ENCODE measurements at regions not wholly inside any gene's neighbourhood (a gene's known extent, or its start where the extent isn't known, plus 50 kb on each side); places are given as distances from the start of the nearest gene placed in this dataset.
"Not testable (repeated sequence)": the region's sequence is repeated elsewhere in the genome, so short reads cannot be mapped to it uniquely, and the experiment has no call there.

DNA sequence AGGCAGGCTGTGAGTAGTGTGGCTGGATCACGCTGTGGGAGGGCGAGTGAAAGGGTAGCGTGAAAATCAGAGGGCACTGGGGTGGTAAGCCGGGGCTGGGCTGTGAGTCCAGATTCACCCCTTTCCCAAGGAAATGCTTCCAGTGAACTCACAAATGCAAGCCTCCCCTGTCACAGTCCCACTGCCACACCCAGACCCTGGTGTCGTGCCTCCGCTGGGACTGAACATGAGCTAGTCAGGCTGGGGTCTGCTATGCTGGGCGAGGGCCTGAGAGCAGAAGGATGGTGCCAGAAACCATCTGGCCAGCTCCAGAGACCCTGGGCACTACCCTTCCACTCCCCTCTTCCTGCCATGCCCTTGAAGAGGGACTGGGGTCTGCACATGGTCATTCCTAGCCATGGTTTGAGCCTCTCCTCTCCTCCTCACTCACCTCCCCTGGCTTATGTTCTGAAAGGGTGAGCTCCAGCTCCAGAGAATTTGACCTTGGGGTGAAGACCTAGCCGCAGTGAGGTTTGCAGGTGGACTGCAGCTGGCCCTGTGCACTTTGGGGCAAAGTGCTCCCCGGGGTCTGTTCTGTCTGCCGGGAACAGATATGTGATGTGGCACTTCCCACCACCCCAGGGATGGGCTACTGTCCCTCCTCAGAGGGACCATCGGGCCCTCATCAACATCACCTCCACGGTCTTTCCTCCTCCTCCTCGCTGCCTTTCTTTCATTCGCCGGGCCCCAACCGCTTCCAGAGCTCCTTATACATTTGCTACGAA, 365.6 kb downstream of the RPS6KC1 start:
- no peaks in the 10 kb centered on the region for H3K9me3 Mint-ChIP-seq (ENCODE audit: low read depth)
- no peak overlapping the region for H3K27ac Mint-ChIP-seq
- DNase-seq (no peak), ATAC-seq (no peak)
- CTCF ChIA-PET = no interaction called here
- H3K4me3 Mint-ChIP-seq = no peak overlapping the region
- H3K4me1 Mint-ChIP-seq = no peaks in the 10 kb centered on the region
- no peaks in the 10 kb centered on the region for H3K36me3 Mint-ChIP-seq
- no peaks in the 10 kb centered on the region for H3K27me3 Mint-ChIP-seq

- CTCF ChIA-PET = no interaction called here
- H3K4me1 Mint-ChIP-seq = no peaks in the 10 kb centered on the region
- H3K27ac Mint-ChIP-seq = no peak overlapping the region
- no peaks in the 10 kb centered on the region for H3K36me3 Mint-ChIP-seq
- no peak overlapping the region for H3K4me3 Mint-ChIP-seq
- H3K9me3 Mint-ChIP-seq (ENCODE audit: low read depth) = no peaks in the 10 kb centered on the region
- no peaks in the 10 kb centered on the region for H3K27me3 Mint-ChIP-seq
- no peak for DNase-seq
- ATAC-seq = no peak
Measured at GRCh38 chr1:213417225-213417820, 366.3 kb downstream of the RPS6KC1 start.

DNA sequence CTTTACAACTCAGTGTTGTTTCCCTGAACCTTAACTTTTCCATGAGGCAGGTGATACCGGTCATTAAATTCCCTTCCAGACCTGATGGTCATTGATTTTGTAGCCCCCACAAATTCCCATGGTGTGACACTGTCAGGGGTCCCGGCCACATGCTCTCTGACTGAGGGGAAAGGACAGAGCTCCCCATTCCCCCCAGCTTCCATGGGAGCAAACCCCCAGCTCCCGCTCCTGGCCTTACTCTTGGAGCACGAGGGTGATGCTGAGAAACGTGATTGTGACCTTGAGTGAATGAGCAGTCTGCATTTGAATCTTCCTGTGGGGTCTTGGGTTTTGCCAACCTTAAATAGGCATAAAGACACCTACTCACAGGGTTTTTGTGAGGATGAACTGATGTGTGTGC, 366.8 kb downstream of the RPS6KC1 start:
- Mint-ChIP-seq H3K4me1 (no peaks in the 10 kb centered on the region), H3K27me3 (no peaks in the 10 kb centered on the region), H3K9me3 (ENCODE audit: low read depth) (no peaks in the 10 kb centered on the region), H3K36me3 (no peaks in the 10 kb centered on the region), H3K27ac (no peak overlapping the region), H3K4me3 (no peak overlapping the region)
- no peak for ATAC-seq
- DNase-seq = no peak
- CTCF ChIA-PET = no interaction called here

GRCh38 chr1:213418268-213419071, 367.4 kb downstream of the RPS6KC1 start:
- H3K4me3 Mint-ChIP-seq = no peak overlapping the region
- CTCF ChIA-PET = no interaction called here
- DNase-seq (no peak), ATAC-seq (no peak)
- H3K27ac Mint-ChIP-seq = no peak overlapping the region
- no peaks in the 10 kb centered on the region for H3K4me1 Mint-ChIP-seq
- H3K36me3 Mint-ChIP-seq = no peaks in the 10 kb centered on the region
- no peaks in the 10 kb centered on the region for H3K9me3 Mint-ChIP-seq (ENCODE audit: low read depth)
- H3K27me3 Mint-ChIP-seq = no peaks in the 10 kb centered on the region

DNA sequence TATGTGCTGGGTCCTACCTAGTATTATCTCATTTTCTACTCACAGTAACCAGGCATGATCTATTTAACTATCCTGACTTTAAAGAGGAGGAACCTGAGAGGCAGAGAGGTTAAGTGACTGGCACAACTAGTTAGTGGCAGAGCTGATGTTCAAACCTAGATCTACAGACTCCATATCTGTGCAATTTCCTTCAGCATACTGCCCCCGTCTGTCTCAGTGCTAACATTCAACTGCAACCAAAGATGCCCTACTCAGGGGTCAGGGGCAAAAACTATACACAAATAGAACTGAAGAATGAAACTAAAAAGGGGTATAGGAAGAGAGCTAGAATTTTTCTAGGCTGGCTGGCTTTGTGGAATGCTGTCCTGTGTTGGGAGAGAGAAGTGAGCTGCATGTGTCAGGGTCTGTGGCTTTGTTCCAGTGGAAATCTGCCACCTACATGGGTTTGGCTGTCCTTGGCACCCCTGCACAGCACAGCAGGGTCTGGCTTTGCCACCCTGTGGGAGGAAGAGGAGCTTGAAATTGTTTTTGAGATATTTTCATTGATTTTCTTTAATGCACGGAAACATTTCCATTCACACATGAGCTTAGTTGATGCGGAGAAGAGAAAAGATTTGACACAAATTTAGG, 368.5 kb downstream of the RPS6KC1 start:
- no peak for DNase-seq
- CTCF ChIA-PET = no interaction called here
- no peaks in the 10 kb centered on the region for H3K27me3 Mint-ChIP-seq
- H3K9me3 Mint-ChIP-seq (ENCODE audit: low read depth) = no peaks in the 10 kb centered on the region
- H3K27ac Mint-ChIP-seq = no peak overlapping the region
- no peak overlapping the region for H3K4me3 Mint-ChIP-seq
- ATAC-seq = no peak
- H3K4me1 Mint-ChIP-seq = no peaks in the 10 kb centered on the region
- no peaks in the 10 kb centered on the region for H3K36me3 Mint-ChIP-seq

DNA sequence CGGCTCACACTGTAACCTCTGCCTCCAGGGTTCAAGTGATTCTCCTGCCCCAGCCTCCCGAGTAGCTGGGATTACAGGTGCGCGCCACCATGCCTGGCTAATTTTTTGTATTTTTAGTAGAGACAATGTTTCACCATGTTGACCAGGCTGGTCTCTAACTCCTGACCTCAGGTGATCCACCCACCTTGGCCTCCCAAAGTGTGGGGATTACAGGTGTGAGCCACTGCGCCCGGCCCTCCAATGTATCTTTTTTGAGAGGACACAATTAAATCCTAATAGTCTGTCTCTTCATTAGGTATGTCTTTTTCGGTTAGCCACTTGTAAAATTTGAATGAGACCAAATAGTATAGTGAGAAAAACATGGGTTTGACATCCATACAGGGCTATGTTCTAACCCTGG, 370.1 kb downstream of the RPS6KC1 start:
- DNase-seq; H3K4me1 Mint-ChIP-seq; ATAC-seq; H3K9me3 Mint-ChIP-seq (ENCODE audit: low read depth); H3K36me3 Mint-ChIP-seq; CTCF ChIA-PET; H3K27ac Mint-ChIP-seq; H3K4me3 Mint-ChIP-seq; H3K27me3 Mint-ChIP-seq: not testable (repeated sequence)

DNA sequence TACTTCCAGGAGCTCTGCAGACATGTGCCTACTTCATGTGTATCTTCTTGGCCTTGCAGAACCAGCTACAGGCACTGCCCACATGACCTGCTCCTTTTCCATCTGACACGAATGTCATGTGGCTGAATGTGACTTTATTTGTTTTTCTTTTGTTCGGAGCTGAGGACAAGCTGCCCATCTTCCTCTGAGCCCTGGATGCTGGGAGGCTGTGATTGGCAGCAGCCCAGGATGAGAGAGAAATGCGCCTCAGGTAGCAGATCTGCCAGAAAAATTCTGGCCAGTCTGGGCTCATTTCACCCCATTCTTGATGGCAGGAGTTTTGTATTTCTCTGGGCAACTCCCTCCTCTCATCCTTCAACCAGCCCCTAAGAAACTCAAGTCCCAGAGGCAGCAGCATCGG, 372.0 kb downstream of the RPS6KC1 start:
- no peak overlapping the region for H3K4me3 Mint-ChIP-seq
- CTCF ChIA-PET = no interaction called here
- ATAC-seq = no peak
- no peaks in the 10 kb centered on the region for H3K9me3 Mint-ChIP-seq (ENCODE audit: low read depth)
- H3K27me3 Mint-ChIP-seq = no peaks in the 10 kb centered on the region
- H3K36me3 Mint-ChIP-seq = no peaks in the 10 kb centered on the region
- no peak for DNase-seq
- H3K27ac Mint-ChIP-seq = no peak overlapping the region
- no peaks in the 10 kb centered on the region for H3K4me1 Mint-ChIP-seq

GRCh38 chr1:213423605-213424004, 372.6 kb downstream of the RPS6KC1 start:
- CTCF ChIA-PET = no interaction called here
- no peaks in the 10 kb centered on the region for H3K27me3 Mint-ChIP-seq

DNA sequence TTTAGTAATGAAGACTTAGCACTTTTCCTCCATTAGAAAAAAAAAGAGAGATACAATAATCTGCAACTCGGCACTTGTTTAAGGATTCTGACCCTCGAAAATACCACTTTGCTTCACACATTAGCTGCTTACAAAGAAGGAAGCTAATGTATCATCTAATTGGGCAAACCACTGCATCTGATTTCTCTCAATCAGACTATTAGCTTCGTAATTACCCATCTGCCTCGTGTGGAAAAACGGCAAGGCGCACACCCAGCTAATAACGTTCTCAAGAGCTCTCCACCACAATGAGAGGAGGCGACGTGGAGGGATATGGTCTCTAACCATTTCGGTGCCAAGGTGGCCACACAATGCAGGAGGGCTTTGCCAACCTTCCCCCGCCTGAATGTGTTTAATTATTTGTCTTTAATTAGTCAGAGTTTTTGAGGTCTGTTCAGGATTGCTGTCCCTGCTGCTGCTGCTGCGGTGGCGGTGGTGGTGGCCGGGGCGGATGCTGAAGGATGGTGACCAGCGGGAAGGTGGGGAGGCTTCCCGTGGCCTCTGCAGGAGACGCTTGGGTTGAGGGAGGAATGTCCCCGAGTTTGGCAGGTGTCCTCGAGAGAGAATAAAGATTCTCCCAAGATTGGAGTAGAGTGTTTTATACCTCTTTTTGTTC, 374.5 kb downstream of the RPS6KC1 start:
- H3K4me1 Mint-ChIP-seq = no peaks in the 10 kb centered on the region
- DNase-seq (no peak), ATAC-seq (no peak)
- H3K9me3 Mint-ChIP-seq (ENCODE audit: low read depth) = no peaks in the 10 kb centered on the region
- no peak overlapping the region for H3K27ac Mint-ChIP-seq
- H3K4me3 Mint-ChIP-seq = no peak overlapping the region
- no peaks in the 10 kb centered on the region for H3K36me3 Mint-ChIP-seq
- CTCF ChIA-PET = no interaction called here
- peaks cover 2% of the 10 kb centered on the region for H3K27me3 Mint-ChIP-seq

More at GRCh38 chr1:213423605-213424004, 372.6 kb downstream of the RPS6KC1 start:
- no peak overlapping the region for H3K4me3 Mint-ChIP-seq
- DNase-seq (no peak), ATAC-seq (no peak)
- no peak overlapping the region for H3K27ac Mint-ChIP-seq
- no peaks in the 10 kb centered on the region for H3K9me3 Mint-ChIP-seq (ENCODE audit: low read depth)
- no peaks in the 10 kb centered on the region for H3K4me1 Mint-ChIP-seq
- H3K36me3 Mint-ChIP-seq = no peaks in the 10 kb centered on the region

DNA sequence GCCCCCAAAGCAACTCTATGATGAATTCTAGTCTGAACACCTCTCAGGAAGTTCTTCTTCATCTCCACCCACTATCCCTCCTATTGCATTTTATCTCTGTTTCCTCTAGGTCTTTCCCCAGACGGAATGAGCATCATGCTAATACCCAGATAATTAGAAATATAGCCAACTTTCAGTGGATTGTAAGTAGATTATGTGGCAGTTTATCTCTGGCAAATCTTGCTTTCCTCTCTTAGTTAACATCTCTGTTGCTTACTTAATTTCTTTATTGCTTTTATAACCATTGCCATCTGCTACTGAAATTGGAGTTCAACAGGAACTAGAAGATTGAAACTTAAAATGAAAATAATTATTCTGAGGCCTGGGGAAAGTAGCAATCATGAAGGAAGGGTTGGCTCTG, 378.6 kb downstream of the RPS6KC1 start:
- no peaks in the 10 kb centered on the region for H3K4me1 Mint-ChIP-seq
- CTCF ChIA-PET = no interaction called here
- DNase-seq (no peak), ATAC-seq (no peak)
- H3K27ac Mint-ChIP-seq = no peak overlapping the region
- H3K27me3 Mint-ChIP-seq = peaks cover 10% of the 10 kb centered on the region
- H3K36me3 Mint-ChIP-seq = no peaks in the 10 kb centered on the region
- no peaks in the 10 kb centered on the region for H3K9me3 Mint-ChIP-seq (ENCODE audit: low read depth)
- H3K4me3 Mint-ChIP-seq = no peak overlapping the region

DNA sequence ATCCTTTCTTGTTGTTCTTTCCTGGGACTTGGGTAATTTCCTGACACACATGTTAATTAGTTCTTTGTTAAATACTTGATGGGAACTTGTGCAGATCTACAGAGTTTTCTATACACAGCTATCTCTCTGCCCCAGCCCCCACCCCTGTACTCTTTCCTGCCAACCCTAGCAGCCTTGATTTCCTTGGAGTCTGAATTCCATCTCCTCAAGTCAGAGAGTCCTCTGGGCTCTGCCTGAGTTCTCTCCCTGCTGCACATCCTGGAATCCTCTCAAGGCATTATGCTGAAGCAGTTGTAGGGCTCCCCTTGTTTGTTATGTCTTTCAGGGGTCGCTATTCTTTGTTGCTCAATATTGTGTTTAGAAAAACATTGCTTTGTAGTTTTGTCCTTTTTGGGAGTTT, 384.7 kb downstream of the RPS6KC1 start:
- Mint-ChIP-seq H3K9me3 (ENCODE audit: low read depth) (no peaks in the 10 kb centered on the region), H3K36me3 (no peaks in the 10 kb centered on the region), H3K27ac (no peak overlapping the region), H3K4me3 (no peak overlapping the region), H3K27me3 (peaks cover 8% of the 10 kb centered on the region), H3K4me1 (no peaks in the 10 kb centered on the region)
- ATAC-seq (no peak), DNase-seq (no peak)
- CTCF ChIA-PET = no interaction called here

- Mint-ChIP-seq H3K4me3 (no peak overlapping the region), H3K4me1 (no peaks in the 10 kb centered on the region), H3K9me3 (ENCODE audit: low read depth) (no peaks in the 10 kb centered on the region), H3K27me3 (peaks cover 4% of the 10 kb centered on the region), H3K36me3 (no peaks in the 10 kb centered on the region), H3K27ac (no peak overlapping the region)
- DNase-seq = no peak
- no peak for ATAC-seq
- CTCF ChIA-PET = no interaction called here
Measured at GRCh38 chr1:213438339-213438738, 387.3 kb downstream of the RPS6KC1 start.

DNA sequence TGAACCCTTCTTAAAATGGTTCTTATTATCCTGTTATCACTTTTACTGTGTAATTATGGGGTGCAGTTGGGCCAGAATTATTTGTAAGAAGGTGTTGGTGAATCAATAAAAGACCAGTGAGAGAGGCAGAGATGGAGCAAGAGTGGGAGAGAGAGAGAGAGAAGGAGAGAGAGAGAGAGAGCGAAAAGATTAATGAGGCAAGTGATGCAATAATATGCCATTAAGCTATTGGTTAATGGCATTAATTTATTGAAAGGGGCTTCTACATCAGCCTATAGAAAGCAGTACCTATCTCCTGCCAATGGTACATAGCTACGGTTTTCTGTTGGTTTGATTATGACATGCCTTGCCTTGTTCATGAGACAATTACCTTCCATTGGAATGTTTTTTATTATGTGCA, 388.7 kb downstream of the RPS6KC1 start:
- peaks cover under 1% of the 10 kb centered on the region for H3K27me3 Mint-ChIP-seq
- H3K9me3 Mint-ChIP-seq (ENCODE audit: low read depth) = no peaks in the 10 kb centered on the region
- no peak for ATAC-seq
- H3K27ac Mint-ChIP-seq = no peak overlapping the region
- peaks cover 1% of the 10 kb centered on the region for H3K4me1 Mint-ChIP-seq
- DNase-seq = no peak
- H3K4me3 Mint-ChIP-seq = no peak overlapping the region
- H3K36me3 Mint-ChIP-seq = no peaks in the 10 kb centered on the region
- CTCF ChIA-PET = no interaction called here

Measured in activated CD8-positive, alpha-beta memory T cell treated with anti-CD3 and anti-CD28 coated beads, Interleukin-2, amount 10 ng/mL, durations not matched to agents 7 days and 5 days (primary cell).